GM23248 (cell line): ENCODE measurements at regions not wholly inside any gene's neighbourhood (a gene's known extent, or its start where the extent isn't known, plus 50 kb on each side); places are given as distances from the start of the nearest gene placed in this dataset.

Experiments
- DNase-seq: peaks from one replicate; pipeline ENCODE4 v3.0.0-alpha.2; 2015
- H2AFZ ChIP-seq: fragments of 200-600 bp; sonication (generic); 2 replicates; pipeline ENCODE4 v1.6.1; 2016; ENCODE audit warnings: antibody characterized with exemption
- H3F3A ChIP-seq: fragments of 200-600 bp; sonication (generic); 2 replicates; pipeline ENCODE4 v1.6.1; 2016; ENCODE audit warnings: mild to moderate bottlenecking, antibody characterized with exemption, mixed run types; ENCODE audit not compliant: insufficient read depth
- H3K27ac ChIP-seq: fragments of 200-600 bp; sonication (generic); 2 replicates; pipeline ENCODE4 v1.5.1; 2016; ENCODE audit warnings: mild to moderate bottlenecking
- H3K27me3 ChIP-seq: fragments of 200-600 bp; sonication (generic); replicated peaks from 2 replicates; pipeline ENCODE4 v1.6.1; 2016; ENCODE audit warnings: mild to moderate bottlenecking; ENCODE audit not compliant: insufficient read depth
- H3K36me3 ChIP-seq: fragments of 200-600 bp; sonication (generic); 2 replicates; pipeline ENCODE4 v1.6.1; 2016; ENCODE audit warnings: low read depth, mild to moderate bottlenecking
- H3K4me1 ChIP-seq: fragments of 200-600 bp; sonication (generic); 2 replicates; pipeline ENCODE4 v1.6.1; 2016; ENCODE audit warnings: mild to moderate bottlenecking; ENCODE audit not compliant: insufficient read depth
- H3K4me2 ChIP-seq: fragments of 200-600 bp; sonication (generic); one replicate; pipeline ENCODE4 v1.6.1; 2016; ENCODE audit warnings: mild to moderate bottlenecking; ENCODE audit not compliant: unreplicated experiment
- H3K4me3 ChIP-seq: fragments of 200-600 bp; sonication (generic); 2 replicates; pipeline ENCODE4 v1.5.1; 2016; ENCODE audit warnings: mild to moderate bottlenecking
- H3K79me2 ChIP-seq: fragments of 200-600 bp; sonication (generic); 2 replicates; pipeline ENCODE4 v1.6.1; 2016; ENCODE audit warnings: mild to moderate bottlenecking; ENCODE audit not compliant: insufficient read depth
- H3K9ac ChIP-seq: fragments of 200-600 bp; sonication (generic); 2 replicates; pipeline ENCODE4 v1.6.1; 2016; ENCODE audit warnings: mild to moderate bottlenecking
- H3K9me2 ChIP-seq: fragments of 200-600 bp; sonication (generic); 2 replicates; pipeline ENCODE4 v1.6.1; 2016; ENCODE audit warnings: mixed run types, mild to moderate bottlenecking, moderate library complexity; ENCODE audit not compliant: insufficient read depth
- H3K9me3 ChIP-seq: fragments of 200-600 bp; sonication (generic); one replicate; pipeline ENCODE4 v1.6.1; 2017; ENCODE audit warnings: low read depth
- H4K20me1 ChIP-seq: fragments of 200-600 bp; sonication (generic); 2 replicates; pipeline ENCODE4 v1.6.0; 2016; ENCODE audit not compliant: insufficient read depth
- EZH2 ChIP-seq: fragments of 200-600 bp; sonication (generic); IDR thresholded peaks from 2 replicates; pipeline ENCODE4 v1.6.1; 2018; ENCODE audit warnings: antibody characterized with exemption, mild to moderate bottlenecking; ENCODE audit not compliant: insufficient read depth, poor library complexity, severe bottlenecking
- EZH2phosphoT487 ChIP-seq: fragments of 200-600 bp; sonication (generic); IDR thresholded peaks from 2 replicates; pipeline ENCODE4 v1.6.1; 2018; ENCODE audit warnings: antibody characterized with exemption, moderate library complexity, mild to moderate bottlenecking, low read depth; ENCODE audit not compliant: insufficient read depth
- WGBS, 2 experiments: methylation state at CpG; one replicate each; pipeline ENCODE4 v1.1.6; 2015 to 2017; ENCODE audit warnings: low lambda C conversion rate in 2 of 2, low coverage in 1 of 2; ENCODE audit errors: missing lambda C conversion rate in 2 of 2; 5-methylcytosine and 5-hydroxymethylcytosine counted together
- in situ Hi-C: fragments of 300-500 bp; cut with MboI; formaldehyde crosslinking; loops from 2 replicates; pipeline ENCODE4 v1.15.0; 2020

GRCh38 chr12:65595016-65595560, 229.2 kb upstream of the HMGA2 start:
- H3K27ac ChIP-seq: no peak overlapping the region
- no peak for TF ChIP-seq EZH2
- TF ChIP-seq EZH2phosphoT487: no peak
- WGBS, 2 experiments: 94 to 99% methylated on average over 8 of the region's 8 CpGs
- no peaks in the 10 kb centered on the region for H3K27me3 ChIP-seq
- no peaks in the 10 kb centered on the region for H3K79me2 ChIP-seq
- no peaks in the 10 kb centered on the region for H3K9me2 ChIP-seq
- DNase-seq: no peak
- no peaks in the 10 kb centered on the region for H4K20me1 ChIP-seq
- H3K9me3 ChIP-seq: no peaks in the 10 kb centered on the region
- H3K4me3 ChIP-seq: no peak overlapping the region
- H3F3A ChIP-seq: no peaks in the 10 kb centered on the region
- H2AFZ ChIP-seq: no peak overlapping the region
- H3K9ac ChIP-seq: no peak overlapping the region
- H3K36me3 ChIP-seq: no peaks in the 10 kb centered on the region
- 0 out of 2 replicates have a peak, but pooled peaks cover 7% of the 10 kb centered on the region for H3K4me1 ChIP-seq
- no peak overlapping the region for H3K4me2 ChIP-seq
- in situ Hi-C loops: no loop called here

GRCh38 chr12:65596514-65597091, 227.7 kb upstream of the HMGA2 start:
- no peak for TF ChIP-seq EZH2
- TF ChIP-seq EZH2phosphoT487: no peak
- Histone ChIP-seq H3K79me2 (no peaks in the 10 kb centered on the region), H3K4me3 (no peak overlapping the region), H4K20me1 (no peaks in the 10 kb centered on the region), H3K9me3 (no peaks in the 10 kb centered on the region), H3K9me2 (peaks cover 6% of the 10 kb centered on the region; the same call in 1 of the 2 replicates), H3K9ac (no peak overlapping the region), H2AFZ (no peak overlapping the region), H3K36me3 (no peaks in the 10 kb centered on the region), H3K4me2 (no peak overlapping the region), H3K27me3 (no peaks in the 10 kb centered on the region), H3F3A (peaks cover 4% of the 10 kb centered on the region), H3K4me1 (peaks cover 8% of the 10 kb centered on the region), H3K27ac (no peak overlapping the region)
- WGBS, 2 experiments: 61 to 64% methylated on average over 3 of the region's 3 CpGs
- in situ Hi-C loops: no loop called here
- peak; percentile 39 for DNase-seq

GRCh38 chr12:65597527-65597926, 226.8 kb upstream of the HMGA2 start:
- Histone ChIP-seq H3K27me3 (no peaks in the 10 kb centered on the region), H3K4me2 (no peak overlapping the region), H2AFZ (no peak overlapping the region), H3K4me1 (peaks cover 16% of the 10 kb centered on the region), H3K36me3 (no peaks in the 10 kb centered on the region), H3K27ac (no peak overlapping the region), H3K4me3 (no peak overlapping the region), H3F3A (peaks cover 12% of the 10 kb centered on the region), H3K9me3 (no peaks in the 10 kb centered on the region), H4K20me1 (no peaks in the 10 kb centered on the region), H3K79me2 (no peaks in the 10 kb centered on the region), H3K9ac (no peak overlapping the region), H3K9me2 (peaks cover 6% of the 10 kb centered on the region; the same call in 1 of the 2 replicates)
- no peak for DNase-seq
- in situ Hi-C loops: no loop called here
- no peak for TF ChIP-seq EZH2phosphoT487
- no peak for TF ChIP-seq EZH2

- Histone ChIP-seq H3K4me3 (no peak overlapping the region), H3K27me3 (no peaks in the 10 kb centered on the region), H3K36me3 (no peaks in the 10 kb centered on the region), H3K9me3 (no peaks in the 10 kb centered on the region), H3K4me1 (peaks cover 16% of the 10 kb centered on the region), H3F3A (peaks cover 18% of the 10 kb centered on the region), H2AFZ (no peak overlapping the region), H3K79me2 (no peaks in the 10 kb centered on the region), H4K20me1 (no peaks in the 10 kb centered on the region), H3K27ac (no peak overlapping the region), H3K9ac (no peak overlapping the region), H3K4me2 (no peak overlapping the region), H3K9me2 (peaks cover 6% of the 10 kb centered on the region; the same call in 1 of the 2 replicates)
- no peak for TF ChIP-seq EZH2
- no peak for TF ChIP-seq EZH2phosphoT487
- in situ Hi-C loops: no loop called here
- WGBS, 2 experiments: 100% methylated on average over 1 of the region's 1 CpG
- DNase-seq: no peak
These were observed 225.6 kb upstream of the HMGA2 start for GRCh38 chr12:65598688-65599087.
